ENCODE measurements at regions not wholly inside any gene's neighbourhood (a gene's known extent, or its start where the extent isn't known, plus 50 kb on each side); places are given as distances from the start of the nearest gene placed in this dataset.

DNA sequence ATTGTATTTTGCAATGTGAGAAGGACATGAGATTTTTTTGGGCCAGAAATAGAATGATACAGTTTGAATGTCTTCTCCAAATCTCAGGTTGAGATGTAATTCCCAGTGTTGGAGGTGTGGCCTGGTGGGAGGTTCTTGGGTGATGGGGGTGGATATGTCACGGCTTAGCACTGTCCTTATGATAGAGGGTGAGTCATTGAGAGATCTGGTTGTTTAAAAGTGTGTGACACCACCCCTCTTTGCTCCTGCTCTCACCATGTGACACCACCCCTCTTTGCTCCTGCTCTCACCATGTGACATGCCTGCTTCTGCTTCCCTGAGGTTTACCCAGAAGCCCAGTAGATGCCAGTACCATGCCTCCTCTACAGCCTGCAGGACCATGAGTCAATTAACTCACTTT lies 1226.9 kb downstream of the PCDH7 start:
- BruUV-seq (replicated peaks): no TSS peak
- POLR2A ChIA-PET (ENCODE audit: low non-redundant PET): no interaction called here
- intact Hi-C loops (cut with micrococcal nuclease; ENCODE audit: unreplicated experiment): no loop called here

GRCh38 chr4:31949045-31949444 lies 1228.9 kb downstream of the PCDH7 start:
- no peak for TF ChIP-seq EZH2 (IDR thresholded peaks at IDR 0.05; ENCODE audit: borderline replicate concordance, low read depth, low read length, poor library complexity, severe bottlenecking)
- no peak for TF ChIP-seq CTCF (conservative IDR thresholded peaks at IDR 0.05; ENCODE audit: low read depth, low read length)
- no TSS peak for BruUV-seq (replicated peaks)
- no peaks in the 10 kb centered on the region for H3K9me3 ChIP-seq (ENCODE audit: low read depth, low read length, poor library complexity, severe bottlenecking)
- POLR2A ChIA-PET (ENCODE audit: low non-redundant PET): no interaction called here
- no peaks in the 10 kb centered on the region for H3K27me3 ChIP-seq (replicated peaks; ENCODE audit: insufficient read depth, low read depth, low read length, poor library complexity)
- DNase-seq (ENCODE audit: low spot score): no peak
- no peak overlapping the region for H3K27ac ChIP-seq (ENCODE audit: low read depth, low read length, poor library complexity, severe bottlenecking)
- CTCF ChIA-PET: no interaction called here
- intact Hi-C loops (cut with micrococcal nuclease; ENCODE audit: unreplicated experiment): no loop called here
- H3K4me1 ChIP-seq (ENCODE audit: insufficient read depth, low read length, poor library complexity, severe bottlenecking): no peaks in the 10 kb centered on the region
- no peak overlapping the region for H3K4me3 ChIP-seq (ENCODE audit: low read depth, low read length, poor library complexity, severe bottlenecking)
- no peaks in the 10 kb centered on the region for H3K36me3 ChIP-seq (ENCODE audit: insufficient read depth, low read length, poor library complexity, severe bottlenecking)

More for the DNA sequence above, 1226.9 kb downstream of the PCDH7 start:
- Histone ChIP-seq H3K27me3 (replicated peaks; ENCODE audit: insufficient read depth, low read depth, low read length, poor library complexity) (no peaks in the 10 kb centered on the region), H3K4me3 (ENCODE audit: low read depth, low read length, poor library complexity, severe bottlenecking) (no peak overlapping the region), H3K4me1 (ENCODE audit: insufficient read depth, low read length, poor library complexity, severe bottlenecking) (no peaks in the 10 kb centered on the region), H3K9me3 (ENCODE audit: low read depth, low read length, poor library complexity, severe bottlenecking) (no peaks in the 10 kb centered on the region), H3K36me3 (ENCODE audit: insufficient read depth, low read length, poor library complexity, severe bottlenecking) (no peaks in the 10 kb centered on the region), H3K27ac (ENCODE audit: low read depth, low read length, poor library complexity, severe bottlenecking) (no peak overlapping the region)
- no peak for DNase-seq (ENCODE audit: low spot score)
- no peak for TF ChIP-seq EZH2 (IDR thresholded peaks at IDR 0.05; ENCODE audit: borderline replicate concordance, low read depth, low read length, poor library complexity, severe bottlenecking)
- no peak for TF ChIP-seq CTCF (conservative IDR thresholded peaks at IDR 0.05; ENCODE audit: low read depth, low read length)
- CTCF ChIA-PET: no interaction called here

GRCh38 chr4:31955346-31955745 lies 1235.2 kb downstream of the PCDH7 start:
- Histone ChIP-seq H3K36me3 (ENCODE audit: insufficient read depth, low read length, poor library complexity, severe bottlenecking) (no peaks in the 10 kb centered on the region), H3K27me3 (replicated peaks; ENCODE audit: insufficient read depth, low read depth, low read length, poor library complexity) (no peaks in the 10 kb centered on the region), H3K27ac (ENCODE audit: low read depth, low read length, poor library complexity, severe bottlenecking) (no peak overlapping the region), H3K4me1 (ENCODE audit: insufficient read depth, low read length, poor library complexity, severe bottlenecking) (no peaks in the 10 kb centered on the region), H3K4me3 (ENCODE audit: low read depth, low read length, poor library complexity, severe bottlenecking) (no peak overlapping the region), H3K9me3 (ENCODE audit: low read depth, low read length, poor library complexity, severe bottlenecking) (no peaks in the 10 kb centered on the region)
- ChIA-PET POLR2A (ENCODE audit: low non-redundant PET) (no interaction called here), CTCF (no interaction called here)
- DNase-seq (ENCODE audit: low spot score): no peak
- intact Hi-C loops (cut with micrococcal nuclease; ENCODE audit: unreplicated experiment): no loop called here
- TF ChIP-seq CTCF (conservative IDR thresholded peaks at IDR 0.05; ENCODE audit: low read depth, low read length) (no peak), EZH2 (IDR thresholded peaks at IDR 0.05; ENCODE audit: borderline replicate concordance, low read depth, low read length, poor library complexity, severe bottlenecking) (no peak)
- no TSS peak for BruUV-seq (replicated peaks)
